ENCODE measurements at regions not wholly inside any gene's neighbourhood (a gene's known extent, or its start where the extent isn't known, plus 50 kb on each side); places are given as distances from the start of the nearest gene placed in this dataset.

DNA sequence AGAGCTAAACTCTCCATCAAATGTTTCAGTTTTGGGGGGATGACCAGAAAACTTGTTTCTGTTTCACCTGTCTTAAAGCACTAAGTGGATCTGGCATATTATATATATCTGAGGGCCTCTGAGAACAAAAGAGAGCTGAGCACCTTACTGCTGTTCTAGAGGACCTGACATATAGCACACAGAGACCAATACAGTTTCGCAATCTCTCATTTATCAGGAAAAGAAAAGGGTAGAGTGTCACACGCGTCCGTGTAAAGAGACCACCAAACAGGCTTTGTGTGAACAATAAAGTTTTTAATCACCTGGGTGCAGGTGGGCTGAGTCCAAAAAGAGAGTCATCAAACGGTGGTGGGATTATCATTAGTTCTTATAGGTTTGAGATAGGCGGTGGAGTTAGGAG is 434.5 kb upstream of the KCND2 start:
- H3K27ac ChIP-seq: no peak overlapping the region
- TF ChIP-seq POLR2A (IDR thresholded peaks at IDR 0.05): no peak
- no peak for TF ChIP-seq EP300 (IDR thresholded peaks at IDR 0.05)
- no peaks in the 10 kb centered on the region for H3K36me3 ChIP-seq
- DNase-seq (ENCODE audit: low spot score in 2 of 2): no peak
- no peaks in the 10 kb centered on the region for H3K27me3 ChIP-seq
- H3K4me3 ChIP-seq: no peak overlapping the region
- no peaks in the 10 kb centered on the region for H3K4me1 ChIP-seq
- 96% methylated on average over 6 of the region's 6 CpGs for WGBS
- peaks cover 8% of the 10 kb centered on the region for H3K9me3 ChIP-seq

DNA sequence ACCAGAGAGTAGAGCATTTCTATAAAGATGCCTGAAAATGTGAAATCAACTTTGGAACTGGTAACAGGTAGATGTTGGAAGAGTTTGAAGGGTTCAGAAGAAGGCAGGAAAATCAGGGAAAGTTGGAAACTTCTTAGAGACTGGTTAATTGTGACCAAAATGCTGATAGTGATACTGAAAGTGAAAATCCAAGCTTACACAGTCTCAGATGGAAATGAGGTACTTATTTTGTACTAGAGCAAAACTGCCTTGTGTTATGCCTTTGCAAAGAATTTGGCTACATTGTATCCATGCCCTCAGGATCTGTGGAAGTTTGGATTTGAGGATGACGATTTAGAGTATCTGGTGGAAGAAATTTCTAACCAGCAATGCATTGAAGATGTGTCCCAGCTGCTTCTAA is 430.6 kb upstream of the KCND2 start:
- H3K27ac ChIP-seq: no peak overlapping the region
- no peak overlapping the region for H3K4me3 ChIP-seq
- 28% methylated on average over 1 of the region's 1 CpG for WGBS
- TF ChIP-seq EP300 (IDR thresholded peaks at IDR 0.05) (no peak), POLR2AphosphoS5 (IDR thresholded peaks at IDR 0.05) (no peak), POLR2A (IDR thresholded peaks at IDR 0.05) (no peak)
- TF ChIP-seq, protein P1, sequence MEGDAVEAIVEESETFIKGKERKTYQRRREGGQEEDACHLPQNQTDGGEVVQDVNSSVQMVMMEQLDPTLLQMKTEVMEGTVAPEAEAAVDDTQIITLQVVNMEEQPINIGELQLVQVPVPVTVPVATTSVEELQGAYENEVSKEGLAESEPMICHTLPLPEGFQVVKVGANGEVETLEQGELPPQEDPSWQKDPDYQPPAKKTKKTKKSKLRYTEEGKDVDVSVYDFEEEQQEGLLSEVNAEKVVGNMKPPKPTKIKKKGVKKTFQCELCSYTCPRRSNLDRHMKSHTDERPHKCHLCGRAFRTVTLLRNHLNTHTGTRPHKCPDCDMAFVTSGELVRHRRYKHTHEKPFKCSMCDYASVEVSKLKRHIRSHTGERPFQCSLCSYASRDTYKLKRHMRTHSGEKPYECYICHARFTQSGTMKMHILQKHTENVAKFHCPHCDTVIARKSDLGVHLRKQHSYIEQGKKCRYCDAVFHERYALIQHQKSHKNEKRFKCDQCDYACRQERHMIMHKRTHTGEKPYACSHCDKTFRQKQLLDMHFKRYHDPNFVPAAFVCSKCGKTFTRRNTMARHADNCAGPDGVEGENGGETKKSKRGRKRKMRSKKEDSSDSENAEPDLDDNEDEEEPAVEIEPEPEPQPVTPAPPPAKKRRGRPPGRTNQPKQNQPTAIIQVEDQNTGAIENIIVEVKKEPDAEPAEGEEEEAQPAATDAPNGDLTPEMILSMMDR (IDR thresholded peaks at IDR 0.05): no peak
- H3K27me3 ChIP-seq: no peaks in the 10 kb centered on the region
- no peaks in the 10 kb centered on the region for H3K4me1 ChIP-seq
- peaks cover 8% of the 10 kb centered on the region for H3K9me3 ChIP-seq
- H3K36me3 ChIP-seq: no peaks in the 10 kb centered on the region
- DNase-seq (ENCODE audit: low spot score in 2 of 2): no peak

DNA sequence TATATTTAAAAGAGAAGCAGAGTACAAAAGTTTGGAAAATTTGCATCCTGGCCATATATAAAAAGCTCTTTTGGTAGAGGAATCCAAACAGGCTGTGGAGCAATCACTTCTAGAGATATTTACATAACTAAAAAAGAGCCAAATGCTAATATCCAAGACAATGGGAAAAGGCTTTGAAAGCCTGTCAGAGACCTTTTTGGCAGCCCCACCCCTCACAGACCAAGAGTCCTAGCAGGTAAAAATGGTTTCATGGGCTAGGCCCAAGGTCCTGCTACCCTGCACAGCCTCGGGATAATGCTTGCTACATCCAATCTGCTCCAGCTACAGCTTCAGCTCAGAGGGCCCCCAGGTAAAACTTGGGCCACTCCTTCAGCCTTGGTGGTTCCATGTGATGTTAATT is 430.2 kb upstream of the KCND2 start:
- Histone ChIP-seq H3K4me3 (no peak overlapping the region), H3K27me3 (no peaks in the 10 kb centered on the region), H3K9me3 (peaks cover 3% of the 10 kb centered on the region), H3K36me3 (no peaks in the 10 kb centered on the region), H3K27ac (no peak overlapping the region), H3K4me1 (no peaks in the 10 kb centered on the region)
- TF ChIP-seq POLR2A (IDR thresholded peaks at IDR 0.05): no peak
- TF ChIP-seq, protein P1 (IDR thresholded peaks at IDR 0.05): no peak
- no peak for TF ChIP-seq POLR2AphosphoS5 (IDR thresholded peaks at IDR 0.05)
- TF ChIP-seq EP300 (IDR thresholded peaks at IDR 0.05): no peak
- no peak for DNase-seq (ENCODE audit: low spot score in 2 of 2)
- WGBS: 86% methylated on average over 1 of the region's 1 CpG

DNA sequence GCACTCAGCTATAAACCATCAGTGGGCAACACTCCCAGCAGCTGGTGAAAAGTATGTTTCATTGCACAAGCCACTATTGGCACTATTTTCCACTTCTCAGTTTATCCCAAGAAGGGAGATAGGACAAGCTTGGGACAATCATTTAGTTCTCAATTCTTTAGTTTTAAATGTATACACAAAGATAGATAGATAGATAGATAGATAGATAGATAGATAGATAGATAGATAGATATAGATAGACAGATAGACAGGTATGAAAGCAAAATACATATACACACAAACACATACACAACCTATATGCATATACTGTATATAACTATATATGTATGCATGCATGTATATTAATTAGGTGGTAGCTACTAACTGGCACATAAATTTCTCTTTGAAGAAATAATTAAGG is 411.6 kb upstream of the KCND2 start:
- Histone ChIP-seq H3K9me3 (no peaks in the 10 kb centered on the region), H3K36me3 (no peaks in the 10 kb centered on the region), H3K27ac (no peak overlapping the region), H3K27me3 (no peaks in the 10 kb centered on the region), H3K4me1 (no peaks in the 10 kb centered on the region), H3K4me3 (no peak overlapping the region)
- no peak for TF ChIP-seq POLR2AphosphoS5 (IDR thresholded peaks at IDR 0.05)
- no peak for TF ChIP-seq EP300 (IDR thresholded peaks at IDR 0.05)
- TF ChIP-seq, protein P1 (IDR thresholded peaks at IDR 0.05): no peak
- no peak for TF ChIP-seq POLR2A (IDR thresholded peaks at IDR 0.05)
- no peak for DNase-seq (ENCODE audit: low spot score in 2 of 2)

DNA sequence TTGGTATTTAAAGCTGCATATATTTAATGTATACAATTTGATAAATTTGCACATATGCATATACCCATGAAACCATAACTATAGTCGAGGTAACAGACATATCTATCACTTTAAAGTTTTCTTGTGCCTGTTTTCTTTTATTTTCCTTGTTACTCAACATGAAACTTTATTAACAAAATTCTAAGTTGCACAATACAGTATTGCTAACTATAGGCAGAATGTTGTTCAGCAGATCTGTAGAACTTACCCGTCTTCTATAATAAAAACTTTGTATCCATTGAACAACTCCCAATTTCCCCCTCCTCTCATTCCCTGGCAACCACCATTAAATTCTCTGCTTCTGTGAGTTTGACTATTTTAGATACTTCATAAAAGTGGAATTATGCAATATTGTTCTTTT is 404.6 kb upstream of the KCND2 start:
- no peak overlapping the region for H3K4me3 ChIP-seq
- no peak for DNase-seq (ENCODE audit: low spot score in 2 of 2)
- H3K27ac ChIP-seq: no peak overlapping the region
- H3K27me3 ChIP-seq: no peaks in the 10 kb centered on the region
- no peaks in the 10 kb centered on the region for H3K4me1 ChIP-seq
- no peaks in the 10 kb centered on the region for H3K36me3 ChIP-seq
- H3K9me3 ChIP-seq: no peaks in the 10 kb centered on the region
- WGBS: 76% methylated on average over 2 of the region's 2 CpGs
- TF ChIP-seq POLR2A (IDR thresholded peaks at IDR 0.05) (no peak), EP300 (IDR thresholded peaks at IDR 0.05) (no peak), POLR2AphosphoS5 (IDR thresholded peaks at IDR 0.05) (no peak)
- TF ChIP-seq, protein P1 (IDR thresholded peaks at IDR 0.05): no peak

DNA sequence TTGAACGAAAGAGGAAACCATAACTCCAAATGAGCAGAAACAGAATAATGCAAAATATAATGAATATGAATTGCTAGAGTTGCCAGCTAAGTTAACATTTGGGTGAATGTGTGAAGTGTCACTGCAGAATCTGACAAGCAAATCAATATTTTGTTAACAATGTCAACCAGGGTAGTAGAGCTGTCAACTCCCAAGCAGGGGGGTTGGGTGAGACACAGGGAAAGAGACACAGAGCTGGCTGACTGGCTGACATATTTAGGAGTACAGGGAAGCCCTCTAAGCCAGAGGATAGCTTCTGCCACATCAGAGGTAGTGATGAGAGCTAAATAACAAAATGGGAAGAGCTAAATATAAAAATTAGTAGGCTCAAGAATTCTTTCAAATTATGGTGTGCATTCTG is 393.1 kb upstream of the KCND2 start:
- DNase-seq (ENCODE audit: low spot score in 2 of 2): no peak
- no peaks in the 10 kb centered on the region for H3K9me3 ChIP-seq
- no peaks in the 10 kb centered on the region for H3K4me1 ChIP-seq
- H3K36me3 ChIP-seq: no peaks in the 10 kb centered on the region
- no peak overlapping the region for H3K27ac ChIP-seq
- 86% methylated on average over 1 of the region's 1 CpG for WGBS
- H3K27me3 ChIP-seq: no peaks in the 10 kb centered on the region
- H3K4me3 ChIP-seq: no peak overlapping the region
- TF ChIP-seq EP300 (IDR thresholded peaks at IDR 0.05): no peak
- no peak for TF ChIP-seq POLR2AphosphoS5 (IDR thresholded peaks at IDR 0.05)
